Neutrophil (primary cell): ENCODE measurements at regions not wholly inside any gene's neighbourhood (a gene's known extent, or its start where the extent isn't known, plus 50 kb on each side); places are given as distances from the start of the nearest gene placed in this dataset.
"Not testable (repeated sequence)": the region's sequence is repeated elsewhere in the genome, so short reads cannot be mapped to it uniquely, and the experiment has no call there.

Experiments
- H3K27ac ChIP-seq: fragments of 200-600 bp; sonication (generic); 2 replicates; pipeline ENCODE4 v1.5.1; 2016; ENCODE audit warnings: mild to moderate bottlenecking, moderate library complexity
- H3K27me3 ChIP-seq: fragments of 200-600 bp; sonication (generic); 2 replicates; pipeline ENCODE4 v1.6.0; 2016; ENCODE audit warnings: mild to moderate bottlenecking
- H3K36me3 ChIP-seq: fragments of 200-600 bp; sonication (generic); 2 replicates; pipeline ENCODE4 v1.5.1; 2017
- H3K4me1 ChIP-seq, 2 experiments: fragments of 200-600 bp in 1 of 2; sonication (generic) in 1 of 2; 1 replicate in 1 of 2; 2 replicates in 1 of 2; pipeline versions ENCODE4 v1.5.1 to v1.6.1; 2013 to 2016; ENCODE audit warnings: low read depth in 1 of 2, low read length in 1 of 2, mild to moderate bottlenecking in 1 of 2, moderate library complexity in 1 of 2; ENCODE audit not compliant: control insufficient read depth in 1 of 2, insufficient read depth in 1 of 2
- H3K4me3 ChIP-seq, 2 experiments: fragments of 200-600 bp in 1 of 2; sonication (generic) in 1 of 2; 1 replicate in 1 of 2; 2 replicates in 1 of 2; pipeline ENCODE4 v1.5.1; 2013 to 2016; ENCODE audit warnings: low read depth in 1 of 2, low read length in 1 of 2, mild to moderate bottlenecking in 1 of 2, moderate library complexity in 1 of 2
- H3K9me3 ChIP-seq: fragments of 200-600 bp; sonication (generic); 2 replicates; pipeline ENCODE4 v1.5.1; 2016
- TF ChIP-seq, protein P1 (sequence below): fragments of 200-600 bp; sonication (generic); IDR thresholded peaks from 2 replicates; pipeline ENCODE4 v1.5.1; 2016; ENCODE audit warnings: antibody characterized with exemption

DNA sequence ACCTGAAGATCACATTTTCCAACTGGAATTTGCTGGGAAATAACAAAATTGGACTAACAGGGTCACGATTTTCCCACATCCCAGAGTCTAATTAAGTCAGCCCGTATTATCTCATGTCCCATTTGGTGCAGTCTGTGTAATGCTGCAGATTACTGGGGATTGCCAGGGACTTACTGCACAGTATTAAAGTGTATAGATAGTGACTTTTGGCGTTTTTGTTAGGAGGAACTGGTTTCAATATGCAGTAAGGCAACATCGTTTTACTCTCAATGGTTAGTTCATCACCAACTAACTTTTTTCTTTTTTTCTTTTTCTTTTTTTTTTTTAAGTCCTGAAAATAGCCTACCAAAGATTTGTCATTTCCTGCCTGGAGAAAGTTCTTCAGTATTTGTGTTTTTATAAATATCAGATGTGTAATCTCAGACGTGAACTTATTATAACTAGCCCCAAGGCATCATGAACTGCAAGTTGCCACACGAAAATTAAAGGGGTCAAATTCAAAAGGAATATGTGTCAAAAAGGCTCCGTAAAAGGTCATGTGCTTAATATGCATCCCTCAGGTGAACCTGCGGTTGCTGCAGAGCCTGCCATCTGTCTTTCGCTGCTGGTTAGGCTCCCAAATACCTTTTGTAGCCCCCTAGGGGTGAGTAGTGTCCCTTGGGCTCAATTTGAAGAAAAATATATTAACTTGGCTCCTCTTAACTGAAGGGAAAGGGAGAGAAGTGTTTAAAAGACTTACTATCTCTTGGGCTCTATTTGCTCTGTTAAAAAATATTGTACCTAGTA is 176.7 kb upstream of the ADAMTSL1 start:
- Histone ChIP-seq H3K9me3 (no peaks in the 10 kb centered on the region), H3K36me3 (no peaks in the 10 kb centered on the region), H3K4me1 (no peaks in the 10 kb centered on the region), H3K27me3 (no peaks in the 10 kb centered on the region), H3K4me3 (no peak overlapping the region), H3K27ac (no peak overlapping the region)
- TF ChIP-seq, protein P1, sequence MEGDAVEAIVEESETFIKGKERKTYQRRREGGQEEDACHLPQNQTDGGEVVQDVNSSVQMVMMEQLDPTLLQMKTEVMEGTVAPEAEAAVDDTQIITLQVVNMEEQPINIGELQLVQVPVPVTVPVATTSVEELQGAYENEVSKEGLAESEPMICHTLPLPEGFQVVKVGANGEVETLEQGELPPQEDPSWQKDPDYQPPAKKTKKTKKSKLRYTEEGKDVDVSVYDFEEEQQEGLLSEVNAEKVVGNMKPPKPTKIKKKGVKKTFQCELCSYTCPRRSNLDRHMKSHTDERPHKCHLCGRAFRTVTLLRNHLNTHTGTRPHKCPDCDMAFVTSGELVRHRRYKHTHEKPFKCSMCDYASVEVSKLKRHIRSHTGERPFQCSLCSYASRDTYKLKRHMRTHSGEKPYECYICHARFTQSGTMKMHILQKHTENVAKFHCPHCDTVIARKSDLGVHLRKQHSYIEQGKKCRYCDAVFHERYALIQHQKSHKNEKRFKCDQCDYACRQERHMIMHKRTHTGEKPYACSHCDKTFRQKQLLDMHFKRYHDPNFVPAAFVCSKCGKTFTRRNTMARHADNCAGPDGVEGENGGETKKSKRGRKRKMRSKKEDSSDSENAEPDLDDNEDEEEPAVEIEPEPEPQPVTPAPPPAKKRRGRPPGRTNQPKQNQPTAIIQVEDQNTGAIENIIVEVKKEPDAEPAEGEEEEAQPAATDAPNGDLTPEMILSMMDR = no peak

DNA sequence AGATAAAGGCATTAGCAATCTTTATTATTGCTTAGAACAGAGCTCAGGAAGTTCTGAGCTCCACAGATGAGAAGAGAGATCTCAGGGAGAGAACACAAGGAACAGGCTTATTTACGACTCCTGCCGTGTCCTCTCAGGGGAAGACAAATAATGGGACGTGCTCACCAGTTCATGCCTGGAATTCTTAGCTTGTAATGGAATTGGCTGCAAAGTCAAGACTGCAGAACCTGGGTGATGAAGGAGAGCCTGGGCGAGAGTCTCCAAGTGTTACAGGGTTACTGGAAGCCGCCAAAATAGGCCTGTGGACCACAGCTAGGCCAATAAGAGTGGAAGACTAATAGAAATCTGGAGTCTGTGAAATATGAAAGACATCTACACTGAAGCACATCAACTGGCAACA is 174.5 kb upstream of the ADAMTSL1 start:
- H3K27ac ChIP-seq = no peak overlapping the region
- TF ChIP-seq, protein P1 = no peak
- no peaks in the 10 kb centered on the region for H3K36me3 ChIP-seq
- H3K27me3 ChIP-seq = no peaks in the 10 kb centered on the region
- H3K4me3 ChIP-seq = no peak overlapping the region
- no peaks in the 10 kb centered on the region for H3K4me1 ChIP-seq
- H3K9me3 ChIP-seq = no peaks in the 10 kb centered on the region

DNA sequence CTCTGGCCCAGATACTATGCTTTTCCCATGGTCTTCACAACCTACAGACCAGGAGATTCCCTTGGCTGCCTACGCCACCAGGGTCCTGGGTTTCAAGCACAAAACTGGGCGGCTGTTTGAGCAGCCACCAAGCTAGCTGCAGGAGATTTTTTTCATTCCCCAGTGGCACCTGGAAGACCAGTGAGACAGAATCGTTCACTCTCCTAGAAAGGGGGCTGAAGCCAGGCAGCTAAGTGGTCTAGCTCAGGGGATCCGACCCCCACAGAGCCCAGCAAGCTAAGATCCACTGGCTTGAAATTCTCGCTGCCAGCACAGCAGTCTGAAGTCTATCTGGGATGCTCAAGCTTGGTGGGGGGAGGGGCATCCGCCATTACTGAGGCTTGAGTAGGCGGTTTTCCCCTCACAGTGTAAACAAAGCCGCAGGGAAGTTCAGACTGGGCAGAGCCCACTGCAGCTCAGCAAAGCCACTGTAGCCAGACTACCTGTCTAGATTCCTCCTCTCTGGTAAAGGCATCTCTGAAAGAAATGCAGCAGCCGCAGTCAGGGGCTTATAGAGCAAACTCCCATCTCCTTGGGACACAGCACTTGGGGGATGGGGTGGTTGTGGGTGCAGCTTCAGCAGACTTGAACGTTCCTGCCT is 168.7 kb upstream of the ADAMTSL1 start:
- not testable (repeated sequence) for H3K27me3 ChIP-seq, H3K27ac ChIP-seq, H3K9me3 ChIP-seq, H3K4me3 ChIP-seq, H3K36me3 ChIP-seq, H3K4me1 ChIP-seq

DNA sequence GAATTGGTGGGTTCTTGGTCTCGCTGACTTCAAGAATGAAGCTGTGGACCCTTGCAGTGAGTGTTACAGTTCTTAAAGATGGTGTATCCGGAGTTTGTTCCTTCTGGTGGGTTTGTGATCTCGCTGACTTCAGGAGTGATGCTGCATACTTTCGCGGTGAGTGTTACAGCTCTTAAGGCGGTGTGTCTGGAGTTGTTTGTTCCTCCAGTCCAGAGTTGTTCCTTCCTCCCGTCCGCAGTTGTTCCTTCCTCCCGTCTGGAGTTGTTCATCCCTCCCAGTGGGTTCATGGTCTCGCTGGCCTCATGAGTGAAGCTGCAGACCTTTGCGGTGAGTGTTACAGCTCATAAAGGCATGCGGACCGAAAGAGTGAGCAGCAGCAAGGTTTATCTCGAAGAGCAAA is 159.6 kb upstream of the ADAMTSL1 start:
- TF ChIP-seq, protein P1 = no peak
- Histone ChIP-seq H3K36me3 (no peaks in the 10 kb centered on the region), H3K4me3 (no peak overlapping the region), H3K27ac (no peak overlapping the region), H3K27me3 (no peaks in the 10 kb centered on the region), H3K9me3 (no peaks in the 10 kb centered on the region), H3K4me1 (no peaks in the 10 kb centered on the region)

DNA sequence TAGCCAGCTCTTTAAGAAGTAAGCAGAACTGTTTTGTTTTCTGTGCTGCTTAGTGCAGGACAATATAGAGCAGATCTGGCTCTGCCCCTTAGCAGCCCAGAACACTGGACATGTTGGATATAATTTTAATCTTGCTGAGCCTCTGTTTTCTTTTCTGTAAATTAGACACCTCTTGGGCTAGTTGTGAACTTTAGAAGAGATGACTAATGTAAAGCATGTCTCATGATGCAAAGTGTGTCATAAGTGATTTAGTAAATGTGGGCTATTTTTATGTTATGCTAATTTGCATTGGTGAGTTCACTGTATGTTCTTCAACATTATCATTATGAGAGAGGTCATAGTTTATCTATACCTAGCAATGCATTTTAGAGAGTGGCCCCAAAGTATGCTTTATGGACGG is 156.1 kb upstream of the ADAMTSL1 start:
- no peak overlapping the region for H3K27ac ChIP-seq
- no peaks in the 10 kb centered on the region for H3K4me1 ChIP-seq
- H3K27me3 ChIP-seq = no peaks in the 10 kb centered on the region
- H3K9me3 ChIP-seq = no peaks in the 10 kb centered on the region
- TF ChIP-seq, protein P1 = no peak
- H3K4me3 ChIP-seq = no peak overlapping the region
- no peaks in the 10 kb centered on the region for H3K36me3 ChIP-seq

DNA sequence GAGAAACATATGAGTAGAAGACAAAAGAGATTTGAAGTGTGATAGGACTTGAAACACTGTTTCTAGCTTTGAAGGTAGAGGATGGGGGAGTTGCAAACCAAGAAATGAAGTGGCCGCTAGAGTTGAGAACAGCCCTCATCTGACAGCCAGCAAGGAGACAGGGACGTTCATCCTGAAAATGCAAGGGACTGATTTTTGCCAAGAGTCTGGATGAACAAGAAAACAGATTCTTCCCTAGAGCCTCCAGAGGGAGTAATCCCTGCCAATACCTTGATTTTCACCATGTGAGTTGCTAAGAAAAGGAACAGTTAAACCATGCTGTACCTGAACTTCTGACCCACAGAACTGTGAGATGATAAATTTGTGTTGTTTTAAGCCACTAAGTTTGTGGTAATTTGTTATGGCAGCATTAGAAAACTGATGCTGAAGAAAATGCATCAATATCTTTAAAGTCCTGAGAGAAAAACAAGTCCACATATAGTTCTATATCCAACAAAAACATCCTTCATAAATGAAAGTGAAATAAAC is 154.0 kb upstream of the ADAMTSL1 start:
- Histone ChIP-seq H3K36me3 (no peaks in the 10 kb centered on the region), H3K27ac (no peak overlapping the region), H3K27me3 (no peaks in the 10 kb centered on the region), H3K9me3 (no peaks in the 10 kb centered on the region), H3K4me1 (no peaks in the 10 kb centered on the region), H3K4me3 (no peak overlapping the region)
- TF ChIP-seq, protein P1 = no peak
